Gastrocnemius medialis (tissue), 4 donors: ENCODE measurements at regions not wholly inside any gene's neighbourhood (a gene's known extent, or its start where the extent isn't known, plus 50 kb on each side); places are given as distances from the start of the nearest gene placed in this dataset.

Experiments used
- POLR2A ChIP-seq, 2 donors: fragments of 450-650 bp; IDR thresholded peaks; one replicate each; pipeline ENCODE4 v1.6.1; 2017; ENCODE audit warnings: antibody characterized with exemption in 2 of 2, mild to moderate bottlenecking in 2 of 2, moderate library complexity in 2 of 2
- TF ChIP-seq, protein P1 (sequence below), 5 experiments: fragments of 450-650 bp in 3 of 5; fragments of 200-600 bp in 2 of 5; sonication (generic) in 2 of 5; IDR thresholded peaks in 4 of 5; conservative IDR thresholded peaks in 1 of 5; 1 replicate in 4 of 5; 2 replicates in 1 of 5; pipeline ENCODE4 v1.5.1; 2016 to 2019; ENCODE audit warnings: antibody characterized with exemption in 5 of 5, mild to moderate bottlenecking in 3 of 5, moderate library complexity in 3 of 5

DNA sequence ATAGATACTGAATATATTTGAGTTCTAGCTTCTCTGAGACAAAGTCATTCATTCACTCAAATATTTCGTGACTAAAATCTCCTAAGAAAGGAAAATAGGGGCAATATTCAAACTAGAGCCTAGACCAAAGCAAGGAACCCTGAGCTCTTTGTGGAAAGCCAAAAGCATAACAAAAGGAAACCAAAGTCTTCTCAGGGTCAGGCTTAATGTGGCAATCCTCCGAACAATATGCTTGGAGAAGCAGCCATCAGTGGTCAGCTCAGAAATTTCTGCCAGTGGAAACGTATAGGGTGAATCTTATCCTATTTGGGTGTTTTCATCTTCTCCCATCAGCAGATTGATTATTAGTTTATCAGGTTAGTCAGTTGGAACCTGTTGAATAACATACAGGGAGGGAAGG is 151.3 kb upstream of the SLC13A1 start:
- TF ChIP-seq, protein P1, sequence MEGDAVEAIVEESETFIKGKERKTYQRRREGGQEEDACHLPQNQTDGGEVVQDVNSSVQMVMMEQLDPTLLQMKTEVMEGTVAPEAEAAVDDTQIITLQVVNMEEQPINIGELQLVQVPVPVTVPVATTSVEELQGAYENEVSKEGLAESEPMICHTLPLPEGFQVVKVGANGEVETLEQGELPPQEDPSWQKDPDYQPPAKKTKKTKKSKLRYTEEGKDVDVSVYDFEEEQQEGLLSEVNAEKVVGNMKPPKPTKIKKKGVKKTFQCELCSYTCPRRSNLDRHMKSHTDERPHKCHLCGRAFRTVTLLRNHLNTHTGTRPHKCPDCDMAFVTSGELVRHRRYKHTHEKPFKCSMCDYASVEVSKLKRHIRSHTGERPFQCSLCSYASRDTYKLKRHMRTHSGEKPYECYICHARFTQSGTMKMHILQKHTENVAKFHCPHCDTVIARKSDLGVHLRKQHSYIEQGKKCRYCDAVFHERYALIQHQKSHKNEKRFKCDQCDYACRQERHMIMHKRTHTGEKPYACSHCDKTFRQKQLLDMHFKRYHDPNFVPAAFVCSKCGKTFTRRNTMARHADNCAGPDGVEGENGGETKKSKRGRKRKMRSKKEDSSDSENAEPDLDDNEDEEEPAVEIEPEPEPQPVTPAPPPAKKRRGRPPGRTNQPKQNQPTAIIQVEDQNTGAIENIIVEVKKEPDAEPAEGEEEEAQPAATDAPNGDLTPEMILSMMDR (IDR thresholded peaks at IDR 0.05 in 4 of 5, conservative IDR thresholded peaks at IDR 0.05 in 1 of 5) = no peak
- no peak for TF ChIP-seq POLR2A (IDR thresholded peaks at IDR 0.05)
